Natural killer cell treated with Interleukin-12 subunit alpha and Interleukin-12 subunit beta and Interleukin-15 and Interleukin-18, amount 100 ng/mL, for 72 hours (primary cell): ENCODE measurements at regions not wholly inside any gene's neighbourhood (a gene's known extent, or its start where the extent isn't known, plus 50 kb on each side); places are given as distances from the start of the nearest gene placed in this dataset.
"Not testable (repeated sequence)": the region's sequence is repeated elsewhere in the genome, so short reads cannot be mapped to it uniquely, and the experiment has no call there.

ENCODE experiments used
- ATAC-seq, 2 donors: fragments of 150-1000 bp; cut with Tn5 transposase in 1 of 2; sonication (Bioruptor Pico), chemical (Tn5 transposase) in 1 of 2; 2 replicates each; pipeline ENCODE4 v1.10.0; 2021
- DNase-seq: peaks from one replicate; pipeline ENCODE4 v3.0.0; 2022; ENCODE audit warnings: low spot score
- H3K27ac Mint-ChIP-seq, 2 donors: 1 replicate in 1 of 2; 2 replicates in 1 of 2; pipeline ENCODE4 v1.8.0; 2022; ENCODE audit warnings: mixed read lengths in 2 of 2, mild to moderate bottlenecking in 1 of 2, moderate library complexity in 1 of 2
- H3K27me3 Mint-ChIP-seq, 2 donors: 1 replicate in 1 of 2; 2 replicates in 1 of 2; pipeline ENCODE4 v1.8.0; 2022; ENCODE audit warnings: mixed read lengths in 2 of 2
- H3K36me3 Mint-ChIP-seq: one replicate; pipeline ENCODE4 v1.8.0; 2022; ENCODE audit warnings: mixed read lengths
- H3K4me1 Mint-ChIP-seq, 2 donors: 1 replicate in 1 of 2; 2 replicates in 1 of 2; pipeline ENCODE4 v1.8.0; 2022; ENCODE audit warnings: low read depth in 2 of 2, mixed read lengths in 2 of 2, mild to moderate bottlenecking in 1 of 2
- H3K4me3 Mint-ChIP-seq: one replicate; pipeline ENCODE4 v1.8.0; 2022; ENCODE audit warnings: mixed read lengths
- H3K9me3 Mint-ChIP-seq: 2 replicates; pipeline ENCODE4 v1.8.0; 2022; ENCODE audit warnings: mixed read lengths

DNA sequence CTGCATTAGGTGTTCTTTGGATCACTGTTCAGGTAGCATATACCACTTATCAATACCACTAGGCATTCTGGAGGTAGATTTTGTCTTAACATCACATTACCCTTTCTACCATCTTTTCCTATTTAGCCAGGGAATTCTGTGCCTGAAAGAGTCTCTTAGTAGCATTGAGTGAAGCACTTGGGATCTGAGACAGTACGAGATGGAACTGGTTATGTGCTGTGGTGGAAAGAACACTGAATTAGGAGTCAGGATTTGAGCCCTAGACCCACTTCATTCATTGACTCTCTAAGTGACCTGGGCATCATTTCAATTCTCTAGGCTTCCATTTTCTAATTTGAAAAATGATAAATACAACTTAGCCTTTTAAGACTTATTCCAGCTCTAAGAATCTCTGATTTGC is 291.1 kb downstream of the DMAC1 start:
- ATAC-seq (no peak), DNase-seq (no peak)
- peaks cover 11 to 20% of the 10 kb centered on the region in 2 donors for H3K27me3 Mint-ChIP-seq
- H3K36me3 Mint-ChIP-seq = no peaks in the 10 kb centered on the region
- no peak overlapping the region for H3K27ac Mint-ChIP-seq
- H3K4me3 Mint-ChIP-seq = no peak overlapping the region
- no peaks in the 10 kb centered on the region for H3K4me1 Mint-ChIP-seq
- no peaks in the 10 kb centered on the region for H3K9me3 Mint-ChIP-seq

DNA sequence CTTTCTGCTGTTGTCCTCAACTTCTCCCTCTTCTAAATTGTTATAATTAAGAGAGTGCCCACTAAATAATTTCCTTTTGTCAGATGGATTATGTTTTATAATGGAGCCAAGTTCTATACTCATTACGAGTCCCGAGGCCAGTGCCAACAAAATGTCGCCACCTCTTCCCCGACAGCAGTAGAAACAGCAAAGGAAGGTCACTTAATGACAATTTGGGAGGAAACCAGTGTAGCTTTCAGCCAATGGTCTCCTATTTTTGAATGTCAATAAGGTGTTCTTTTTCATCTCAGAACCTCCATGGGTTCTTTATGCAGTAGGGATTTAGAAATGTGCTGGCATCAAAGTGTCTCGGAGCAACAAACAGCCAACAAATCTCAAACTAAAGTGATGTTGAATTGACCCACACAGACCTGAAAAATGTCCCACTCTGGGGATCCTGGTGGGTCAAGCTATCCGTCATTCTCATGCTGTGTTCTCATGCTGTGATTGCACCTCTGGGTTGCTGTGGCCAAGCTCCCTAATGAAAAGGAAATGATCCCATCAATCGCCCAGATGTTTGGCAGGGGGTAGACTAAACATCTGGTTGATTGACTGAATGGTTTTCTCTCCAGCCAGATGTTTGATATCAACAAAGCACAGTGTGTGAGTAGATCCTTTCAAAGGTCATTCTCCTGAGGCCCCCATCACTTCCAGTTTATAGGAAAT is 291.9 kb downstream of the DMAC1 start:
- Mint-ChIP-seq H3K9me3 (no peaks in the 10 kb centered on the region), H3K4me3 (no peak overlapping the region), H3K27ac (no peak overlapping the region), H3K36me3 (no peaks in the 10 kb centered on the region), H3K27me3 (peaks cover 11 to 20% of the 10 kb centered on the region in 2 donors), H3K4me1 (no peaks in the 10 kb centered on the region)
- no peak for ATAC-seq
- no peak for DNase-seq

DNA sequence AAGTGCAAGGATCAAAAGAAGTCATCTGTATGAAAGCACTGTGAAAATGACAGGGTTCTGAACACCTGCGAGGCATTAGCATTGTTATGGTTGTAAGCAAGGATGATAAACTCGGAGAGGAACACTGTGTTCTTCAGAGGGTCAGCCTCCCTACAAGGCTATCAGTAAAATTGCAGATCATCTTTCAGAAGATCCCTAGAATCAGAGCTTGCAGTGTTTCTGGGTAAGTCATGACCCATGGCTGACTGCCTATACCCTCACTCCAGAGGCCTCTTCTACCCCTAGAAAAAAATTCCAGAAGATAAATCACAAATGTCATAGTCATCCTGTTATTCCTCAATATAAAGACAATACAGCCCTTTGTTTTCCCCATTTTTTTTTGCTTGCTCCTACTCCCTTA is 292.6 kb downstream of the DMAC1 start:
- DNase-seq (no peak), ATAC-seq (no peak)
- Mint-ChIP-seq H3K4me3 (no peak overlapping the region), H3K4me1 (no peaks in the 10 kb centered on the region), H3K27me3 (peaks cover 7 to 20% of the 10 kb centered on the region in 2 donors), H3K27ac (no peak overlapping the region), H3K9me3 (no peaks in the 10 kb centered on the region), H3K36me3 (no peaks in the 10 kb centered on the region)

DNA sequence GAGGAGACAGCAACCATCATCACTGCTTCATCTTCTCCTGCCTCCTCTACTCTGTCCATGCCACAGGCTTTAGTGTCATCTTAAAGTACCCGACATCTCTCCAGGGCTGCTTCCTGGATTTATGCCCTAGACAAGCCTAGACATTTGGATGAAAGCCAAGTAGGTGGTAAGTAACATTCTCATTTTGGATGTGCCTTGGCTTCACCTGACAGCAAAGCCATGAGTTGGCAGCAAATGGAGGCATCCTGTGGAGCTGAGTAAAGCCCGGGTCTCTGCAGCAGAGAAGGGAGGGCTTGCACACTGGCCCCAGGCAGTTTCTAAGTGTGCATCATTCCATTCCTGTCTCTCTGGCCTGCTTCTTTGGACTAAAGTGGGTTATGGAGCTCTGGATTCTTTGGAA is 299.1 kb downstream of the DMAC1 start:
- Mint-ChIP-seq H3K27me3 (peaks cover 18 to 39% of the 10 kb centered on the region in 2 donors), H3K36me3 (no peaks in the 10 kb centered on the region), H3K27ac (no peak overlapping the region), H3K4me3 (no peak overlapping the region), H3K4me1 (no peaks in the 10 kb centered on the region), H3K9me3 (peaks cover 2% of the 10 kb centered on the region)
- ATAC-seq = no peak
- DNase-seq = no peak

DNA sequence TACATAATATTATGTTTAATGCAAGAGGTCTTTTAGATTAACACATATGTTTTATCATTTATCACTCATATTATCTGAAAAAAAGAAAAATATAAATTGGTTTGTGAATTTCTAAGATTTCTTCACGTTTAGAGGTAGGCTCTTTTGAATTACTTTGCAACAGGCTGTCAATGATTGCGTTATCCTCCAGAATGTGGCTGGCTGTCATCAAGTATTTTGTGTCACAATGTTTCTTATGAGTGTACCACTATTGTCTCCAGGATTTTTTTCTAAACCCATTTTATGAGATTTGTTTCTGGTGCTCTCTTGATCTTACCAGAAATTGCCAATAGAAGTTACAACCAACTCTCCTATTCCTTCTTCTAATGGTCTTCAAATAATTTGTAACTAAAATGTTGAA is 307.9 kb downstream of the DMAC1 start:
- Mint-ChIP-seq H3K4me3 (no peak overlapping the region), H3K36me3 (no peaks in the 10 kb centered on the region), H3K27me3 (peaks cover 9 to 10% of the 10 kb centered on the region in 2 donors), H3K9me3 (peaks cover 2% of the 10 kb centered on the region), H3K27ac (no peak overlapping the region), H3K4me1 (no peaks in the 10 kb centered on the region)
- DNase-seq (no peak), ATAC-seq (no peak)

DNA sequence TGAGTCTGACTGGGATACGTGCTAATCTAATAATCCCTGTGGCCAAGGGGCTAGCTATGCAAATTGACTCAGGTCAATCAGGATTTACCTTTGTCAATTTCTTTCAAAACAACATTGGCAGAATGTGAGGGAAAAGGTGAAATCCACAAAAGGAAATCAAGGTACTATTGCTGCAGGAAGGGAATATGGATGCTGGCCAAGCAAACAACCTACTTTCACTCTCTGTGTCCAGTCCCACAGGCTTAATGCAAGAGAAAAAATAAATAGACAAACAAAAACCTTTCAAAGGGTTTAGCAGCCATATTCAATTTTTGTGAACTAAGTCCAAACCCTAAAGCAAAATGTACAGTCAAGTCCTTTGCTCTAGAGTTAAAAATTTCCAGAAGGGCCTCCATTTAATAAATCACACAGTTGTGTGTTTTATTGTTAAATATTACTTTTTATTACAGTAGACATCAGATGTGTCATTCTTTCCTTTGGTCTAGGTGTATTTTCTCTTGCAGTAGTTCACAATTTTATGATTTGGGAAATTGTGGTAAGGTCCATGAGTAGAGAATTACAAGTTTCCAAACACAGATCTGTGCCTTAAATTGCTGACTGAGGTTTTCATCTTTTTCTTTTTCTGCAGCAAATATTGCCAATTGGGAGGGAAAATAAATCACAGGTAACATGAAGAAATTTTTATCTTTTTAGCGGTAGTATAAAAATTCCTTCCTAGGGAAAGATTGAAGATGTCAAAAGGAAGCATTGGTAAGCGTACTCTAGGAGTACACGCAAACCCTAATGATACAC is 309.1 kb downstream of the DMAC1 start:
- Mint-ChIP-seq H3K9me3 (no peaks in the 10 kb centered on the region), H3K27me3 (peaks cover 0 to 2% of the 10 kb centered on the region in 2 donors), H3K36me3 (no peaks in the 10 kb centered on the region), H3K27ac (no peak overlapping the region), H3K4me1 (no peaks in the 10 kb centered on the region), H3K4me3 (no peak overlapping the region)
- ATAC-seq = no peak
- no peak for DNase-seq

DNA sequence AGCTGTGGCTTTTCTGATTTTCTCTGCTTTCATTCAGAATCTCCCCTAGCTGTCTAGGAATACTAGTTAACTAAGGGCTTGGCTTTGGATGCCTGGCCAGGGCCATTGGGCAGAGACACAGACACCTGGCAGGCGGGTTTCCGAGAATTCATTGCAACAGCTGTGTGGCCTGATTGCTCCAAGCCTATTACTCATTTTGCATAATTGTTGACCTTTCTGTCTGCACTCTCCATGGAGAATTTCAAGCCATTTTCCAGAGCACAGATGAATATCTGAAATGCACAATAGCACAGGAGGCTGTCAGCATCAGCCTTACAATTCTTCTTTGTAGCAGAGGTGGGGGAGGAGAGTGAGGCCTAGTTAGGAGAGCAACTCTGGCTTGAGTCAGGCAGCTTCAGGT is 310.5 kb downstream of the DMAC1 start:
- no peaks in the 10 kb centered on the region for H3K4me1 Mint-ChIP-seq
- H3K27me3 Mint-ChIP-seq = peaks cover 0 to 2% of the 10 kb centered on the region in 2 donors

DNA sequence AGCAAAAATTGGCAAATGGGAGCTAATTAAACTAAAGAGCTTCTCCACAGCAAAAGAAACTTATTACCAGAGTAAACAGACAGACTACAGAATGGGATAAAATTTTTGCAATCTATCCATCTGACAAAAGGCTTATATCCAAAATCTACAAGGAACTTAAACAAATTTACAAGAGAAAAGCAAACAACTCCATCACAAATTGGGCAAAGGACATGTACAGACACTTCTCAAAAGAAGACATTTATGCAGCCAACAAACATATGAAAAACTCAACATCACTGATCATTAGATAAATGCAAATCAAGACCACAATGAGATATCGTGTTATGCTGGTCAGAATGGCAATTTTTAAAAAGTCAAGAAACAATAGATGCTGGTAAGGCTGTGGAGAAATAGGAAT is 315.6 kb downstream of the DMAC1 start:
- not testable (repeated sequence) for DNase-seq, H3K4me3 Mint-ChIP-seq, ATAC-seq, H3K27ac Mint-ChIP-seq, H3K36me3 Mint-ChIP-seq, H3K4me1 Mint-ChIP-seq, H3K9me3 Mint-ChIP-seq
- H3K27me3 Mint-ChIP-seq = peaks cover 7 to 30% of the 10 kb centered on the region in 2 donors

More for the DNA sequence above, 310.5 kb downstream of the DMAC1 start:
- no peak overlapping the region for H3K27ac Mint-ChIP-seq
- DNase-seq (no peak), ATAC-seq (no peak)
- H3K4me3 Mint-ChIP-seq = no peak overlapping the region
- H3K36me3 Mint-ChIP-seq = no peaks in the 10 kb centered on the region
- H3K9me3 Mint-ChIP-seq = no peaks in the 10 kb centered on the region

DNA sequence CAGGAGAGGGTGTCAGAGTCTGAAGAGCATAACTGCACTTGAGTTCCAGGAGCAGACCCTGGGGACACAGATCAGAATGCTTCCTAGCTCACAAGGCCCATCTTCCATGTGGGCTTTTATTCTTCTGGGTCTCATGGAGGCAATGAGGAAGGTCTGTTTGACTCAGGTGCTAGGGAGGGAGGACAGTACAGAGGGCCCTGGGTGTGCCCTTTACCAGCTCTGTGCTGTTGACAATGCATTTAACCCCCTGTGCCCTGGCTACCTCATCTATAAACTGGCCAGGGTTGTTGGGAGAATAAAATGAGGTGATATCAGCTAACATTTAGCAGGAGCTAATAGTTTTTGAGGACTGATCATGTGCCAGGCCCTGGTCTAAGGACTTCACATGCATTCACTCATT is 318.0 kb downstream of the DMAC1 start:
- no peaks in the 10 kb centered on the region for H3K9me3 Mint-ChIP-seq

DNA sequence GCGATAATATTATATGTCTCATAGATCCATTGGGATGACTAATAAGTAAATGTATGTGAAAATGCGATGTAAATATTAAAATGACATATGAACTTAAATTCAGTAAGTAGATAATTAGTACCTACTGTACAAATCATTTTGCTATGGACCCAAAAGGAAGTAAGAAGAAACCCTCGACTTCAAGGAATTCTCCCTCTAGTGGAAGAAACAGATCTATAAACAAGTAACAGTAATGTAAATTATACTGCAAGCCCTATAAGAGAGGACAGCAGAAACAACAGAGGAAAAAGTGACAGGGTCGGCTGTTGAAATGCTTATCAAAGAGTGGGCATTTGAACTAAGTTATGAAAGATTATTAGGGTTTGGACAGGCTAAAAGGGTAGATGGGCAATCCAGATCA is 320.3 kb downstream of the DMAC1 start:
- H3K36me3 Mint-ChIP-seq = no peaks in the 10 kb centered on the region
- H3K27me3 Mint-ChIP-seq = peaks cover 7 to 30% of the 10 kb centered on the region in 2 donors
- ATAC-seq = no peak
- no peaks in the 10 kb centered on the region for H3K9me3 Mint-ChIP-seq
- H3K27ac Mint-ChIP-seq = no peak overlapping the region
- no peak for DNase-seq
- H3K4me3 Mint-ChIP-seq = no peak overlapping the region
- H3K4me1 Mint-ChIP-seq = no peaks in the 10 kb centered on the region

More for the DNA sequence above, 318.0 kb downstream of the DMAC1 start:
- no peak overlapping the region for H3K4me3 Mint-ChIP-seq
- H3K27me3 Mint-ChIP-seq = peaks cover 7 to 30% of the 10 kb centered on the region in 2 donors
- ATAC-seq (no peak), DNase-seq (no peak)
- H3K36me3 Mint-ChIP-seq = no peaks in the 10 kb centered on the region
- H3K27ac Mint-ChIP-seq = no peak overlapping the region
- H3K4me1 Mint-ChIP-seq = no peaks in the 10 kb centered on the region

DNA sequence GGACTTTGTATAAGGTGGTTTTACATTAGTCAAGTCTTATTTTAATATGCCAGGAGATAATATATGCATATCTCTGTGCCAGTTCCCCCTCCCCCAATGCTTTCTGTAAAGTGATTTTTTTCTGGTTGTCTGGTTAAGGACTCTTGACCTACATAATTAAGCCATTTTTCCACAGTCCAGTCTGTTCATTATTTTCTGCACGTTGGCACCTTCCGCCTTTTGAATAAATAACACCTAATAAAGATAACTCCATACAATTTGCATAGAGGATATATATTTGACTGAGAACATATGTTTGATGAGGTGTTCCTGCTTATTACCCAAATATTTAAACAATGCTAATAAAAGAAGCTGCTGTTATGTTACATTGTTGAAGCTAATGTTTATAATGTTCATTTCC is 320.9 kb downstream of the DMAC1 start:
- Mint-ChIP-seq H3K27ac (no peak overlapping the region), H3K4me1 (no peaks in the 10 kb centered on the region), H3K9me3 (no peaks in the 10 kb centered on the region), H3K4me3 (no peak overlapping the region), H3K36me3 (no peaks in the 10 kb centered on the region), H3K27me3 (peaks cover 7 to 30% of the 10 kb centered on the region in 2 donors)
- ATAC-seq (no peak), DNase-seq (no peak)

DNA sequence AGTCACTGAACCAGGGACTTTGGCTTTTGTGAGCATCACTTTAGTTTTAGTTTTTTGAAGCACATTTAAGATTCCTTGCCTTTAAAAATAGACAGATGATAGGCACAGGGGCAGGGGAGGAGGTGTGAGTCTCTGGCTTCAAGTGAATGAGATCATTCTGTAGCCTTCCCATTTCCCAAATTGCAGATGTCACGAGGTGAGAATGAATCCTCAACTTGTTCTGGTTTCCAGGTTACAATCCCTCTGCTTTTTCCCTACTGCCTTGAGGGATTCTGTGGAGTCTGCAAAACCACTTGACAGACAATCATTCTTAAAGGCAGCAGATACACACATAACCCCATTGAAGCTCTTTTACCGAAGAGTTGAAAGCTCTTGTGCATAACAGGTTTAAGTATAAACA is 332.4 kb downstream of the DMAC1 start:
- ATAC-seq = no peak
- Mint-ChIP-seq H3K36me3 (no peaks in the 10 kb centered on the region), H3K9me3 (peaks cover 4% of the 10 kb centered on the region), H3K27me3 (peaks cover 15 to 30% of the 10 kb centered on the region in 2 donors), H3K4me1 (no peaks in the 10 kb centered on the region), H3K27ac (no peak overlapping the region), H3K4me3 (no peak overlapping the region)
- no peak for DNase-seq

DNA sequence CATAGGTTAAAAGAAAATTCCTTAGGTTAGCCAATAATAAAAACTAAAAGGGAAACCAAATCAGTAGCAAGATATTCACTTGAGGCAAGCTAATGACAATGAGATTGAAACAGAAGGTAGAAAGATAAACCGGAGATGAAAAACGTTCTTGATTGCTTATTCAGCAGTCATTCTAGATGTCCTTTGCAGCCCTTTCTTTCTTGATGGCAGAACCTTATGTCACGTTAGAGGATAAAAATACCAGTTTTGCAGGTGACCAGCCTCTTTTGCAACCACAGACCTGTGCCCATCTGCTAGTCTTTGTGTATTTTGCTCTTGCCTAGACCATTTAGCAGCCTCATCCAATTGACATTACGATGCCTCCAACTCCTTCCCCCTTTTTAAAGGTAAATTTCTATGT is 337.8 kb downstream of the DMAC1 start:
- DNase-seq = no peak
- Mint-ChIP-seq H3K4me1 (no peaks in the 10 kb centered on the region), H3K4me3 (no peak overlapping the region), H3K9me3 (no peaks in the 10 kb centered on the region), H3K27ac (no peak overlapping the region), H3K36me3 (no peaks in the 10 kb centered on the region), H3K27me3 (peaks cover 11 to 37% of the 10 kb centered on the region in 2 donors)
- ATAC-seq = no peak

DNA sequence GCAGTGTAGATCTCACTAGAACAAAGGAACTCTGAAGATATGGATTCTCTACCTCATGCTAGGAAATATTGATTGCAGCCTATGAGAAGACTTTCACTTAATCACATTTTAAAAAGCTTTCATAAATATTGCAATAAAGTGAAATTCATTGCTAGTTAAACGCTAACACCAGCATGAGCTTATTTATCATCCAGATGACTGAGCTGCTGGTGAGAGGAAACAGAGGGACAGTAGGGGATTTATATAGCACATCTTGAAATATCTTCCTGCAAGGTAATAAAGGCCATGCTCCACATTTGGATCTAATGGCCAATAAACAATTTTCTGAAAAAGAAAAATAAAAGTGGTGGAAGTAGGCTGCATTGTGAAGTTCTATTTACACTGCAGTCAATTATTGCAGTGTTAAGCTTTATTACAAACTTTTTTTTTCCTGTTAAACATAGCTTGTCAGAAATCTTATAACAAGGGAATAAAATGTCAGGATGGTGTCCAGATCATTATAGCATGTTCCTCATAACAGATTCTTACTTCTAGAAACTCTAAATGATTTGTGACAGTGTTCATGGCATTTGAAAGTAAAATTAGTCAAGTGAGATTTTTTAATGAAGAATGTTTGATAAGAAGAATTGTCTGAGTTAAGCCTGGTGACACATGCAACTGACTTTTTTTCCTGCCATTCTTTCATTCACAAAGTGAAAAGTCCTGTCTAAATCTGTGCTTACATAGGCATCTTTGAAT is 342.6 kb downstream of the DMAC1 start:
- Mint-ChIP-seq H3K36me3 (no peaks in the 10 kb centered on the region), H3K4me1 (no peaks in the 10 kb centered on the region), H3K4me3 (no peak overlapping the region), H3K27ac (no peak overlapping the region), H3K27me3 (peaks cover 10 to 24% of the 10 kb centered on the region in 2 donors), H3K9me3 (no peaks in the 10 kb centered on the region)
- DNase-seq (no peak), ATAC-seq (no peak)
